ENCODE measurements at regions not wholly inside any gene's neighbourhood (a gene's known extent, or its start where the extent isn't known, plus 50 kb on each side); places are given as distances from the start of the nearest gene placed in this dataset.
"Not testable (repeated sequence)": the region's sequence is repeated elsewhere in the genome, so short reads cannot be mapped to it uniquely, and the experiment has no call there.

DNA sequence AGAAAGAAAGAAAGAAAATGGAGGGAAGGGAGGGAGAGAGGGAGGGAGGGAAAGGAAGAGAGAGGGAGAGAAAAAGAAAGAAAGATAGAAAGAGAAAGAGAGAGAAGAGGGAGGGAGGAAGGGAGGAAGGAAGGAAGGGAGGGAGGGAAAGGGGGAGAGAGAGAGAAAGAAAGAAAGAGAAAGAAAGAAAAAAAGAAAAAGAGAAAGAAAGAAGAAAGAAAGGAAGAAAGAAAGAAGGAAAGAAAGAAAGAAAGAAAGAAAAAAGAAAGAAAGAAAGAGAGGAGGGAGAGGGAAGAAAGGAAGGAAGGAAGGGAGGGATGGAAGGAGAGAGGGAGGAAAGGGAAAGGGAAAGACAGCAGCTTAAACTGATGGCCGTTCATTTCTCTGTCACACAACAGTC is 457.5 kb downstream of the PDZRN4 start (continued):
- TF ChIP-seq, protein P1, sequence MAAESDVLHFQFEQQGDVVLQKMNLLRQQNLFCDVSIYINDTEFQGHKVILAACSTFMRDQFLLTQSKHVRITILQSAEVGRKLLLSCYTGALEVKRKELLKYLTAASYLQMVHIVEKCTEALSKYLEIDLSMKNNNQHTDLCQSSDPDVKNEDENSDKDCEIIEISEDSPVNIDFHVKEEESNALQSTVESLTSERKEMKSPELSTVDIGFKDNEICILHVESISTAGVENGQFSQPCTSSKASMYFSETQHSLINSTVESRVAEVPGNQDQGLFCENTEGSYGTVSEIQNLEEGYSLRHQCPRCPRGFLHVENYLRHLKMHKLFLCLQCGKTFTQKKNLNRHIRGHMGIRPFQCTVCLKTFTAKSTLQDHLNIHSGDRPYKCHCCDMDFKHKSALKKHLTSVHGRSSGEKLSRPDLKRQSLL (tag by site-specific recombination; IDR thresholded peaks at IDR 0.05): no peak
- no peak for TF ChIP-seq ZBTB1 (tag by site-specific recombination; IDR thresholded peaks at IDR 0.05)
- no peak for TF ChIP-seq ZNF433 (tag by site-specific recombination; IDR thresholded peaks at IDR 0.05; ENCODE audit: low read depth)
- peak; percentile 86 for TF ChIP-seq ZNF366 (tag by site-specific recombination; conservative IDR thresholded peaks at IDR 0.05)
- TF ChIP-seq ZNF416 (tag by site-specific recombination; IDR thresholded peaks at IDR 0.05): no peak
- TF ChIP-seq ZNF112 (tag by site-specific recombination; IDR thresholded peaks at IDR 0.05): no peak
- no peak for TF ChIP-seq ZFP37 (tag by site-specific recombination; IDR thresholded peaks at IDR 0.05)

DNA sequence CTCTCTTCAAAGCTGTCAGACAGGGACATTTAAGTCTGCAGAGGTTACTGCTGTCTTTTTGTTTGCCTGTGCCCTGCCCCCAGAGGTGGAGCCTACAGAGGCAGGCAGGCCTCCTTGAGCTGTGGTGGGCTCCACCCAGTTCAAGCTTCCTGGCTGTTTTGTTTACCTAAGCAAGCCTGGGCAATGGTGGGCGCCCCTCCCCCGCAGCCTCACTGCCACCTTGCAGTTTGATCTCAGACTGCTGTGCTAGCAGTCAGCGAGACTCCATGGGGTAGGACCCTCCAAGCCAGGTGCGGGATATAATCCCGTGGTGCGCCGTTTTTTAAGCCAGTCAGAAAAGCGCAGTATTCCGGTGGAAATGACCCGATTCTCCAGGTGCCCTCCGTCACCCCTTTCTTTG is 454.7 kb downstream of the PDZRN4 start:
- H3K4me1 ChIP-seq (ENCODE audit: control insufficient read depth, insufficient read depth, low read length); H3K4me3 ChIP-seq (ENCODE audit: low read depth, low read length); H3K9me3 ChIP-seq (ENCODE audit: control insufficient read depth, insufficient read depth, low read depth, low read length); CTCF ChIA-PET; H3K36me3 ChIP-seq (ENCODE audit: control insufficient read depth in 2 of 2, insufficient read depth in 1 of 2, low read length in 2 of 2); POLR2A ChIA-PET; H3K27ac ChIP-seq (ENCODE audit: extremely low read depth, low read depth, low read length): not testable (repeated sequence)
- peak; percentile 30; the same call in 1 of the 2 replicates for TF ChIP-seq KLF1 (tag by site-specific recombination; IDR thresholded peaks at IDR 0.05)

DNA sequence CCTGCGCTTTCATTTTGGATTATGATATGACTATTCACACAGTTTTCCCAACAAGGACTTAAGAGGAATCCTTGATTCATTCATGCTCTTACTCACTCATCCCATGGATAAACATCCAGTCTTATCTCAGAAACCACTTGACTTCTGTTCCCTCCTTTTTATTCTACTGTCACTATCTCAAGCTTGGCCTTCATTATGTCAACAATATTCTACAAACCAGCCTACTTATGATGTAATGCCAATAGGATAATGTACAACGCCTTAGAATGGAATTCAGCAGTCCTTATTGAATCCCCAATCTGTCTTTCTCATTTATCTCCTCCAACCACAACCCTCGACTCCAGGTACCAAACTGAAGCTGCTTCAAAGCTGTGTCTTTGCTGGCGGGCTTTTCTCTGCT is 448.5 kb downstream of the PDZRN4 start:
- no peaks in the 10 kb centered on the region for H3K36me3 ChIP-seq (ENCODE audit: control insufficient read depth in 2 of 2, insufficient read depth in 1 of 2, low read length in 2 of 2)
- no peaks in the 10 kb centered on the region for H3K9me3 ChIP-seq (ENCODE audit: control insufficient read depth, insufficient read depth, low read depth, low read length)
- ChIA-PET CTCF (no interaction called here), POLR2A (no interaction called here)
- no peak overlapping the region for H3K4me3 ChIP-seq (ENCODE audit: low read depth, low read length)
- no peak overlapping the region; the same call in 1 of the 2 replicates for H3K27ac ChIP-seq (ENCODE audit: extremely low read depth, low read depth, low read length)
- peaks cover 7% of the 10 kb centered on the region for H3K4me1 ChIP-seq (ENCODE audit: control insufficient read depth, insufficient read depth, low read length)
- no peak for TF ChIP-seq ZNF114 (tag by site-specific recombination; IDR thresholded peaks at IDR 0.05)
- peak; percentile 60 for TF ChIP-seq ZXDB (tag by site-specific recombination; IDR thresholded peaks at IDR 0.05)
- TF ChIP-seq ZNF354C (tag by site-specific recombination; IDR thresholded peaks at IDR 0.05; ENCODE audit: borderline replicate concordance, low read depth): no peak
- no peak for TF ChIP-seq ZNF138 (tag by site-specific recombination; IDR thresholded peaks at IDR 0.05; ENCODE audit: borderline replicate concordance)
- TF ChIP-seq, protein P2, sequence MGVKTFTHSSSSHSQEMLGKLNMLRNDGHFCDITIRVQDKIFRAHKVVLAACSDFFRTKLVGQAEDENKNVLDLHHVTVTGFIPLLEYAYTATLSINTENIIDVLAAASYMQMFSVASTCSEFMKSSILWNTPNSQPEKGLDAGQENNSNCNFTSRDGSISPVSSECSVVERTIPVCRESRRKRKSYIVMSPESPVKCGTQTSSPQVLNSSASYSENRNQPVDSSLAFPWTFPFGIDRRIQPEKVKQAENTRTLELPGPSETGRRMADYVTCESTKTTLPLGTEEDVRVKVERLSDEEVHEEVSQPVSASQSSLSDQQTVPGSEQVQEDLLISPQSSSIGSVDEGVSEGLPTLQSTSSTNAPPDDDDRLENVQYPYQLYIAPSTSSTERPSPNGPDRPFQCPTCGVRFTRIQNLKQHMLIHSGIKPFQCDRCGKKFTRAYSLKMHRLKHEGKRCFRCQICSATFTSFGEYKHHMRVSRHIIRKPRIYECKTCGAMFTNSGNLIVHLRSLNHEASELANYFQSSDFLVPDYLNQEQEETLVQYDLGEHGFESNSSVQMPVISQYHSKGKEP (tag by site-specific recombination; IDR thresholded peaks at IDR 0.05): no peak
- TF ChIP-seq, protein P3, sequence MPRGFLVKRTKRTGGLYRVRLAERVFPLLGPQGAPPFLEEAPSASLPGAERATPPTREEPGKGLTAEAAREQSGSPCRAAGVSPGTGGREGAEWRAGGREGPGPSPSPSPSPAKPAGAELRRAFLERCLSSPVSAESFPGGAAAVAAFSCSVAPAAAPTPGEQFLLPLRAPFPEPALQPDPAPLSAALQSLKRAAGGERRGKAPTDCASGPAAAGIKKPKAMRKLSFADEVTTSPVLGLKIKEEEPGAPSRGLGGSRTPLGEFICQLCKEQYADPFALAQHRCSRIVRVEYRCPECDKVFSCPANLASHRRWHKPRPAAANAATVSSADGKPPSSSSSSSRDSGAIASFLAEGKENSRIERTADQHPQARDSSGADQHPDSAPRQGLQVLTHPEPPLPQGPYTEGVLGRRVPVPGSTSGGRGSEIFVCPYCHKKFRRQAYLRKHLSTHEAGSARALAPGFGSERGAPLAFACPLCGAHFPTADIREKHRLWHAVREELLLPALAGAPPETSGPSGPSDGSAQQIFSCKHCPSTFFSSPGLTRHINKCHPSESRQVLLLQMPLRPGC (tag by site-specific recombination; IDR thresholded peaks at IDR 0.05): no peak
- no peak for TF ChIP-seq ZNF140 (tag by site-specific recombination; IDR thresholded peaks at IDR 0.05)
- no peak for TF ChIP-seq ZNF202 (tag by site-specific recombination; IDR thresholded peaks at IDR 0.05; ENCODE audit: borderline replicate concordance)
- no peak for TF ChIP-seq REPIN1 (tag by site-specific recombination; IDR thresholded peaks at IDR 0.05; ENCODE audit: low read depth)
- TF ChIP-seq GFI1B (tag by site-specific recombination; IDR thresholded peaks at IDR 0.05): no peak
- no peak for TF ChIP-seq WT1 (tag by site-specific recombination; IDR thresholded peaks at IDR 0.05)
- TF ChIP-seq ZNF843 (tag by site-specific recombination; IDR thresholded peaks at IDR 0.05): peak; percentile 62
- no peak for TF ChIP-seq ZNF747 (tag by site-specific recombination; IDR thresholded peaks at IDR 0.05)
- no peak for TF ChIP-seq ZNF596 (tag by site-specific recombination; IDR thresholded peaks at IDR 0.05)
- TF ChIP-seq, protein P4, sequence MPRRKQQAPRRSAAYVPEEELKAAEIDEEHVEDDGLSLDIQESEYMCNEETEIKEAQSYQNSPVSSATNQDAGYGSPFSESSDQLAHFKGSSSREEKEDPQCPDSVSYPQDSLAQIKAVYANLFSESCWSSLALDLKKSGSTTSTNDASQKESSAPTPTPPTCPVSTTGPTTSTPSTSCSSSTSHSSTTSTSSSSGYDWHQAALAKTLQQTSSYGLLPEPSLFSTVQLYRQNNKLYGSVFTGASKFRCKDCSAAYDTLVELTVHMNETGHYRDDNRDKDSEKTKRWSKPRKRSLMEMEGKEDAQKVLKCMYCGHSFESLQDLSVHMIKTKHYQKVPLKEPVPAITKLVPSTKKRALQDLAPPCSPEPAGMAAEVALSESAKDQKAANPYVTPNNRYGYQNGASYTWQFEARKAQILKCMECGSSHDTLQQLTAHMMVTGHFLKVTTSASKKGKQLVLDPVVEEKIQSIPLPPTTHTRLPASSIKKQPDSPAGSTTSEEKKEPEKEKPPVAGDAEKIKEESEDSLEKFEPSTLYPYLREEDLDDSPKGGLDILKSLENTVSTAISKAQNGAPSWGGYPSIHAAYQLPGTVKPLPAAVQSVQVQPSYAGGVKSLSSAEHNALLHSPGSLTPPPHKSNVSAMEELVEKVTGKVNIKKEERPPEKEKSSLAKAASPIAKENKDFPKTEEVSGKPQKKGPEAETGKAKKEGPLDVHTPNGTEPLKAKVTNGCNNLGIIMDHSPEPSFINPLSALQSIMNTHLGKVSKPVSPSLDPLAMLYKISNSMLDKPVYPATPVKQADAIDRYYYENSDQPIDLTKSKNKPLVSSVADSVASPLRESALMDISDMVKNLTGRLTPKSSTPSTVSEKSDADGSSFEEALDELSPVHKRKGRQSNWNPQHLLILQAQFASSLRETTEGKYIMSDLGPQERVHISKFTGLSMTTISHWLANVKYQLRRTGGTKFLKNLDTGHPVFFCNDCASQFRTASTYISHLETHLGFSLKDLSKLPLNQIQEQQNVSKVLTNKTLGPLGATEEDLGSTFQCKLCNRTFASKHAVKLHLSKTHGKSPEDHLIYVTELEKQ (tag by site-specific recombination; IDR thresholded peaks at IDR 0.05; ENCODE audit: borderline replicate concordance): no peak
- no peak for TF ChIP-seq ZNF121 (tag by site-specific recombination; IDR thresholded peaks at IDR 0.05)
- no peak for TF ChIP-seq ZNF501 (tag by site-specific recombination; IDR thresholded peaks at IDR 0.05)

Data from HEK293 (cell line).